ENCODE measurements at regions not wholly inside any gene's neighbourhood (a gene's known extent, or its start where the extent isn't known, plus 50 kb on each side); places are given as distances from the start of the nearest gene placed in this dataset.

- TF ChIP-seq CTCF (IDR thresholded peaks at IDR 0.05; ENCODE audit: insufficient read depth, low read length, severe bottlenecking): no peak
- no peaks in the 10 kb centered on the region for H3K36me3 ChIP-seq (ENCODE audit: control insufficient read depth, insufficient read depth, low read length)
- H3K27me3 ChIP-seq (ENCODE audit: control insufficient read depth, insufficient read depth, low read length): no peaks in the 10 kb centered on the region
- H3K4me3 ChIP-seq (ENCODE audit: low read depth, low read length): no peak overlapping the region
- FAIRE-seq: no peak
- DNase-seq (ENCODE audit: low read depth): no peak
Observed at GRCh38 chr3:55203006-55203405, 275.1 kb upstream of the LRTM1 start.

- no peak for TF ChIP-seq CTCF (IDR thresholded peaks at IDR 0.05; ENCODE audit: insufficient read depth, low read length, severe bottlenecking)
- H3K27me3 ChIP-seq (ENCODE audit: control insufficient read depth, insufficient read depth, low read length): no peaks in the 10 kb centered on the region
- no peak for FAIRE-seq
- no peak overlapping the region for H3K4me3 ChIP-seq (ENCODE audit: low read depth, low read length)
- no peaks in the 10 kb centered on the region for H3K36me3 ChIP-seq (ENCODE audit: control insufficient read depth, insufficient read depth, low read length)
- DNase-seq (ENCODE audit: low read depth): peak; percentile 13
Observed at GRCh38 chr3:55202326-55202725, 274.5 kb upstream of the LRTM1 start.

- DNase-seq (ENCODE audit: low read depth): no peak
- no peaks in the 10 kb centered on the region for H3K36me3 ChIP-seq (ENCODE audit: control insufficient read depth, insufficient read depth, low read length)
- H3K4me3 ChIP-seq (ENCODE audit: low read depth, low read length): no peak overlapping the region
- no peak for TF ChIP-seq CTCF (IDR thresholded peaks at IDR 0.05; ENCODE audit: insufficient read depth, low read length, severe bottlenecking)
- FAIRE-seq: no peak
- H3K27me3 ChIP-seq (ENCODE audit: control insufficient read depth, insufficient read depth, low read length): no peaks in the 10 kb centered on the region
Observed at GRCh38 chr3:55201779-55202178, 273.9 kb upstream of the LRTM1 start.

GRCh38 chr3:55200906-55201305, 273.0 kb upstream of the LRTM1 start:
- FAIRE-seq (no peak), DNase-seq (ENCODE audit: low read depth) (no peak)
- no peaks in the 10 kb centered on the region for H3K36me3 ChIP-seq (ENCODE audit: control insufficient read depth, insufficient read depth, low read length)
- H3K27me3 ChIP-seq (ENCODE audit: control insufficient read depth, insufficient read depth, low read length): no peaks in the 10 kb centered on the region
- no peak overlapping the region for H3K4me3 ChIP-seq (ENCODE audit: low read depth, low read length)
- no peak for TF ChIP-seq CTCF (IDR thresholded peaks at IDR 0.05; ENCODE audit: insufficient read depth, low read length, severe bottlenecking)

- DNase-seq (ENCODE audit: low read depth): no peak
- FAIRE-seq: peak; percentile 88
- Histone ChIP-seq H3K36me3 (ENCODE audit: control insufficient read depth, insufficient read depth, low read length) (no peaks in the 10 kb centered on the region), H3K4me3 (ENCODE audit: low read depth, low read length) (no peak overlapping the region), H3K27me3 (ENCODE audit: control insufficient read depth, insufficient read depth, low read length) (no peaks in the 10 kb centered on the region)
- TF ChIP-seq CTCF (IDR thresholded peaks at IDR 0.05; ENCODE audit: insufficient read depth, low read length, severe bottlenecking): no peak
Observed at GRCh38 chr3:55198554-55198953, 270.7 kb upstream of the LRTM1 start.

GRCh38 chr3:55197021-55197420, 269.2 kb upstream of the LRTM1 start:
- no peak for FAIRE-seq
- H3K27me3 ChIP-seq (ENCODE audit: control insufficient read depth, insufficient read depth, low read length): no peaks in the 10 kb centered on the region
- no peak for DNase-seq (ENCODE audit: low read depth)
- TF ChIP-seq CTCF (IDR thresholded peaks at IDR 0.05; ENCODE audit: insufficient read depth, low read length, severe bottlenecking): no peak
- no peak overlapping the region for H3K4me3 ChIP-seq (ENCODE audit: low read depth, low read length)
- no peaks in the 10 kb centered on the region for H3K36me3 ChIP-seq (ENCODE audit: control insufficient read depth, insufficient read depth, low read length)

Data from bronchial epithelial cell (primary cell).